Adrenal gland (tissue), 9 donors: ENCODE measurements at regions not wholly inside any gene's neighbourhood (a gene's known extent, or its start where the extent isn't known, plus 50 kb on each side); places are given as distances from the start of the nearest gene placed in this dataset.

Experiments used
- DNase-seq, 7 donors: peaks; one replicate each; pipeline ENCODE4 v3.0.0-alpha.2; 2019 to 2020
- H3K27ac ChIP-seq, 5 donors: fragments of 200-600 bp; sonication (generic) in 4 of 5; 1 replicate in 3 of 5; 2 replicates in 2 of 5; pipeline versions ENCODE4 v1.5.1 to v1.8.0; 2016 to 2020; ENCODE audit warnings: mild to moderate bottlenecking in 1 of 5
- H3K27me3 ChIP-seq: fragments of 200-600 bp; 2 replicates; pipeline ENCODE4 v1.8.0; 2021
- H3K36me3 ChIP-seq, 2 donors: fragments of 200-600 bp; replicated peaks in 1 of 2; 1 replicate in 1 of 2; 2 replicates in 1 of 2; pipeline versions ENCODE4 v1.5.1 to v1.8.0; 2018 to 2022
- H3K4me1 ChIP-seq, 2 donors: fragments of 200-600 bp; replicated peaks in 1 of 2; 1 replicate in 1 of 2; 2 replicates in 1 of 2; pipeline versions ENCODE4 v1.5.1 to v1.8.0; 2018 to 2021
- H3K4me3 ChIP-seq, 4 donors: fragments of 200-600 bp; sonication (generic) in 3 of 4; one replicate each; pipeline ENCODE4 v1.5.1; 2016 to 2018
- H3K9me3 ChIP-seq, 3 donors: fragments of 200-600 bp; sonication (generic) in 1 of 3; replicated peaks in 1 of 3; 1 replicate in 2 of 3; 2 replicates in 1 of 3; pipeline versions ENCODE4 v1.5.1 to v1.8.0; 2016 to 2021
- POLR2A ChIP-seq, 2 donors: fragments of 450-650 bp; IDR thresholded peaks; one replicate each; pipeline ENCODE4 v1.6.1; 2017; ENCODE audit warnings: antibody characterized with exemption in 2 of 2, mild to moderate bottlenecking in 2 of 2, moderate library complexity in 1 of 2
- WGBS, 4 donors: extraction: QIAGEN DNeasy Blood & Tissue Kit in 2 of 4; methylation state at CpG; one replicate each; pipeline versions ENCODE4 v1.1.5 to v1.1.7; 2013 to 2017; 5-methylcytosine and 5-hydroxymethylcytosine counted together
- intact Hi-C, 2 donors: fragments of 100-400 bp; cut with DNase I; formaldehyde crosslinking; loops; one replicate each; pipeline versions ENCODE4 v1.14.1 to v1.15.0; 2022 to 2023
- TF ChIP-seq, protein P1 (sequence below), 6 experiments: fragments of 450-650 bp in 4 of 6; fragments of 200-600 bp in 2 of 6; sonication (generic) in 1 of 6; IDR thresholded peaks; 1 replicate in 5 of 6; 2 replicates in 1 of 6; pipeline versions ENCODE4 v1.5.1 to v1.8.0; 2016 to 2021; ENCODE audit warnings: antibody characterized with exemption in 6 of 6, mild to moderate bottlenecking in 2 of 6, moderate library complexity in 1 of 6
- donor health status: healthy with polysubstance abuse.
- donor health status: Bipolar disorder and iron deficiency.
- donor health status: DM: yes; HTN: yes; CAD: no.
- donor health status: DM: no; HTN: no; CAD: no.
- donor health status: DM: no; HTN: no; CAD: no.

DNA sequence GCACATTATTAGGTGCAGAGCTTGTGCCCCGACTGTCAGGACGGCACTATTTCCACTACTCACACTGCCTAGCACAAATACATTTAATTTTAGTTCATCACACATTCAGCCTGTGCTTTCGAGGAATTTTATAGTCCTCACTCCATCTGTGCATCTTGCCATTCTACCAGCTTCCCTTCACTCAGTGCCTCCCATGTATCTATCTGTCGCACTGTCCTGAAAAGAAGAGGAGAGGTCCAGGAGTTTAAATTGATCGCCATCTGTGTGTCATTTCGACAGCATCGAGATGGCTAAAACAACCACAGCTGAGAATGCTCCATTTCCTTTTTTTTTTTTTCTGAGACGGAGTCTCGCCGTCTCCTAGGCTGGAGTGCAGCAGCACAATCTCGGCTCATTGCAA lies 97.6 kb upstream of the FOXN3 start:
- H3K27me3 ChIP-seq: no peaks in the 10 kb centered on the region
- TF ChIP-seq, protein P1, sequence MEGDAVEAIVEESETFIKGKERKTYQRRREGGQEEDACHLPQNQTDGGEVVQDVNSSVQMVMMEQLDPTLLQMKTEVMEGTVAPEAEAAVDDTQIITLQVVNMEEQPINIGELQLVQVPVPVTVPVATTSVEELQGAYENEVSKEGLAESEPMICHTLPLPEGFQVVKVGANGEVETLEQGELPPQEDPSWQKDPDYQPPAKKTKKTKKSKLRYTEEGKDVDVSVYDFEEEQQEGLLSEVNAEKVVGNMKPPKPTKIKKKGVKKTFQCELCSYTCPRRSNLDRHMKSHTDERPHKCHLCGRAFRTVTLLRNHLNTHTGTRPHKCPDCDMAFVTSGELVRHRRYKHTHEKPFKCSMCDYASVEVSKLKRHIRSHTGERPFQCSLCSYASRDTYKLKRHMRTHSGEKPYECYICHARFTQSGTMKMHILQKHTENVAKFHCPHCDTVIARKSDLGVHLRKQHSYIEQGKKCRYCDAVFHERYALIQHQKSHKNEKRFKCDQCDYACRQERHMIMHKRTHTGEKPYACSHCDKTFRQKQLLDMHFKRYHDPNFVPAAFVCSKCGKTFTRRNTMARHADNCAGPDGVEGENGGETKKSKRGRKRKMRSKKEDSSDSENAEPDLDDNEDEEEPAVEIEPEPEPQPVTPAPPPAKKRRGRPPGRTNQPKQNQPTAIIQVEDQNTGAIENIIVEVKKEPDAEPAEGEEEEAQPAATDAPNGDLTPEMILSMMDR (IDR thresholded peaks at IDR 0.05): no peak
- no peak for TF ChIP-seq POLR2A (IDR thresholded peaks at IDR 0.05)
- no peaks in the 10 kb centered on the region for H3K9me3 ChIP-seq
- H3K4me3 ChIP-seq: no peak overlapping the region
- H3K4me1 ChIP-seq: no peaks in the 10 kb centered on the region
- H3K27ac ChIP-seq: no peak overlapping the region
- no peaks in the 10 kb centered on the region for H3K36me3 ChIP-seq
- WGBS, 4 donors: 91 to 94% (median 92%) methylated on average over 11 of the region's 11 CpGs
- intact Hi-C loops: no loop called here
- no peak for DNase-seq

DNA sequence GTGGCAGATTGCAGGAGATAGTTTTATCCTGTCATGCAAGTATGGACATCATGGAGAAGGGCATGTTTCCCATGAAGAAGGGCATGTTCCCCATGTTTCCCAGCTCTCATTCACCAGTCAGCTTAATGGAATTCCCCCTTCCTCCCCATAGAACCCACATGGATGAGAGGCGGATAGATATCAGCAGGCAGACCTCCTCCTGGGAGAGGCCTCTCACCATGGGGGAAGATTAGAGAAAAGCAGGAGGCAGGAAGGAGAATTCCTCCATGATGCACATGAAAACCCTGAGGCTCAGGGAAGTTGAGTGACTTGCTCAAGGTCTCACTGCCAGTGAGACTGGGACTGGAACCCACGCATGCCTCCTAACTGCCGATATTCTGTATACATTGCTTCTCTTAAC lies 92.9 kb upstream of the FOXN3 start:
- intact Hi-C loops: no loop called here
- TF ChIP-seq, protein P1 (IDR thresholded peaks at IDR 0.05): no peak
- TF ChIP-seq POLR2A (IDR thresholded peaks at IDR 0.05): no peak
- no peak overlapping the region for H3K27ac ChIP-seq
- peaks cover 8 to 12% of the 10 kb centered on the region in 2 donors for H3K4me1 ChIP-seq
- no peak for DNase-seq
- WGBS, 4 donors: 93 to 100% (median 96%) methylated on average over 3 of the region's 3 CpGs
- H3K4me3 ChIP-seq: no peak overlapping the region
- no peaks in the 10 kb centered on the region for H3K27me3 ChIP-seq
- H3K9me3 ChIP-seq: no peaks in the 10 kb centered on the region
- no peaks in the 10 kb centered on the region for H3K36me3 ChIP-seq

DNA sequence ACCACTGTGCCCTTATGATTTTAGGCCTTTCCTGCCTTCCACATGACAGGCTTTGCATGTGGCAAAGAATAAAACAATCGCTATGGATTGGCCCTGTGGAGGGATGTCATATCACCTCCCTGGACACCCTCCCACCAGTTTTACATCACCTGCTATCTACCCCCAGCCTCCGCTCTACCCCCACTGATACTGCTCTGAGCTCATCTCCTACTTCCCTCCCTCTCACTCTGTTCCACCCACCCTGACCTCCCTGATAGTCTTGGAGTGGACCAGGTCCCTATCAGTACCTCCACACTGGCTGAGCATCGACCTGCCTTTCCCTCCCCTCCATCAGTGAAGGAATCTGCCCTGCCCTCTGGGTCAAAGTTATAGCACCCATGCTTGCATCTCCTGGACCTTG lies 91.8 kb upstream of the FOXN3 start:
- no peak for DNase-seq
- Histone ChIP-seq H3K9me3 (no peaks in the 10 kb centered on the region), H3K4me3 (no peak overlapping the region), H3K4me1 (peaks cover 8 to 15% of the 10 kb centered on the region in 2 donors), H3K27me3 (no peaks in the 10 kb centered on the region), H3K27ac (no peak overlapping the region), H3K36me3 (no peaks in the 10 kb centered on the region)
- intact Hi-C loops: no loop called here
- TF ChIP-seq, protein P1 (IDR thresholded peaks at IDR 0.05): no peak
- no peak for TF ChIP-seq POLR2A (IDR thresholded peaks at IDR 0.05)
- WGBS, 4 donors: 92 to 95% (median 94%) methylated on average over 3 of the region's 3 CpGs

- WGBS, 4 donors: 73 to 85% (median 83%) methylated on average over 6 to 7 of the region's 7 CpGs
- DNase-seq: no peak
- Histone ChIP-seq H3K4me1 (peaks cover 8 to 23% of the 10 kb centered on the region in 2 donors), H3K4me3 (no peak overlapping the region), H3K27me3 (no peaks in the 10 kb centered on the region), H3K27ac (peak overlapping the region in 3 of 5 donors; percentile 5 to 31 (median 10)), H3K36me3 (no peaks in the 10 kb centered on the region), H3K9me3 (no peaks in the 10 kb centered on the region)
- TF ChIP-seq, protein P1 (IDR thresholded peaks at IDR 0.05): no peak
- no peak for TF ChIP-seq POLR2A (IDR thresholded peaks at IDR 0.05)
- intact Hi-C loops: no loop called here
Measured at GRCh38 chr14:89507926-89508460, 91.0 kb upstream of the FOXN3 start.
